ENCODE measurements at regions not wholly inside any gene's neighbourhood (a gene's known extent, or its start where the extent isn't known, plus 50 kb on each side); places are given as distances from the start of the nearest gene placed in this dataset.

GRCh38 chr7:153389261-153389660 lies 629.7 kb downstream of the ACTR3B start:
- H3K4me3 ChIP-seq (ENCODE audit: low read length), result no peak overlapping the region
- peak; percentile 24 for DNase-seq (ENCODE audit: low read depth)
- no peak for TF ChIP-seq CTCF (IDR thresholded peaks at IDR 0.05; ENCODE audit: insufficient read depth, low read depth, low read length, missing control alignments)

GRCh38 chr7:153390955-153391354 lies 631.4 kb downstream of the ACTR3B start:
- TF ChIP-seq CTCF (IDR thresholded peaks at IDR 0.05; ENCODE audit: insufficient read depth, low read depth, low read length, missing control alignments), result no peak
- DNase-seq (ENCODE audit: low read depth), result no peak
- no peak overlapping the region for H3K4me3 ChIP-seq (ENCODE audit: low read length)

- DNase-seq (ENCODE audit: low read depth), result no peak
- no peak overlapping the region for H3K4me3 ChIP-seq (ENCODE audit: low read length)
- TF ChIP-seq CTCF (IDR thresholded peaks at IDR 0.05; ENCODE audit: insufficient read depth, low read depth, low read length, missing control alignments), result no peak
Measured at GRCh38 chr7:153392726-153393125, 633.2 kb downstream of the ACTR3B start.

GRCh38 chr7:153393666-153394065 lies 634.1 kb downstream of the ACTR3B start:
- no peak overlapping the region for H3K4me3 ChIP-seq (ENCODE audit: low read length)
- no peak for DNase-seq (ENCODE audit: low read depth)
- no peak for TF ChIP-seq CTCF (IDR thresholded peaks at IDR 0.05; ENCODE audit: insufficient read depth, low read depth, low read length, missing control alignments)

GRCh38 chr7:153396475-153396874 lies 636.9 kb downstream of the ACTR3B start:
- no peak for DNase-seq (ENCODE audit: low read depth)
- no peak for TF ChIP-seq CTCF (IDR thresholded peaks at IDR 0.05; ENCODE audit: insufficient read depth, low read depth, low read length, missing control alignments)
- no peak overlapping the region for H3K4me3 ChIP-seq (ENCODE audit: low read length)

- DNase-seq (ENCODE audit: low read depth), result no peak
- TF ChIP-seq CTCF (IDR thresholded peaks at IDR 0.05; ENCODE audit: insufficient read depth, low read depth, low read length, missing control alignments), result no peak
- H3K4me3 ChIP-seq (ENCODE audit: low read length), result no peak overlapping the region
Measured at GRCh38 chr7:153397459-153397858, 637.9 kb downstream of the ACTR3B start.

- H3K4me3 ChIP-seq (ENCODE audit: low read length), result no peak overlapping the region
- no peak for DNase-seq (ENCODE audit: low read depth)
- TF ChIP-seq CTCF (IDR thresholded peaks at IDR 0.05; ENCODE audit: insufficient read depth, low read depth, low read length, missing control alignments), result no peak
Measured at GRCh38 chr7:153397906-153398305, 638.4 kb downstream of the ACTR3B start.

Data from epithelial cell of esophagus (primary cell).